HG02678 (cell line): ENCODE measurements at regions not wholly inside any gene's neighbourhood (a gene's known extent, or its start where the extent isn't known, plus 50 kb on each side); places are given as distances from the start of the nearest gene placed in this dataset.

Experiments used
- ATAC-seq: cut with Tn5 transposase; IDR thresholded peaks from one replicate; pipeline ENCODE4 v1.9.1; 2021; ENCODE audit warnings: mild to moderate bottlenecking, moderate library complexity; ENCODE audit not compliant: unreplicated experiment

- no peak for ATAC-seq
Measured at GRCh38 chr10:43982250-43982649, 333.6 kb upstream of the ZNF32 start.

- ATAC-seq: no peak
Measured at GRCh38 chr10:43981696-43982095, 333.0 kb upstream of the ZNF32 start.

- ATAC-seq: no peak
Measured at GRCh38 chr10:43981232-43981631, 332.6 kb upstream of the ZNF32 start.

- no peak for ATAC-seq
Measured at GRCh38 chr10:43980715-43981114, 332.0 kb upstream of the ZNF32 start.

- ATAC-seq: no peak
Measured at GRCh38 chr10:43980313-43980712, 331.6 kb upstream of the ZNF32 start.

GRCh38 chr10:43979551-43979950 lies 330.9 kb upstream of the ZNF32 start:
- no peak for ATAC-seq

GRCh38 chr10:43978936-43979335 lies 330.3 kb upstream of the ZNF32 start:
- ATAC-seq: no peak

- ATAC-seq: no peak
Measured at GRCh38 chr10:43978091-43978490, 329.4 kb upstream of the ZNF32 start.

- ATAC-seq: no peak
Measured at GRCh38 chr10:43976292-43976691, 327.6 kb upstream of the ZNF32 start.

- no peak for ATAC-seq
Measured at GRCh38 chr10:43973801-43974200, 325.1 kb upstream of the ZNF32 start.

- no peak for ATAC-seq
Measured at GRCh38 chr10:43972976-43973647, 324.4 kb upstream of the ZNF32 start.

- ATAC-seq: no peak
Measured at GRCh38 chr10:43971981-43972380, 323.3 kb upstream of the ZNF32 start.

GRCh38 chr10:43971306-43971705 lies 322.6 kb upstream of the ZNF32 start:
- ATAC-seq: no peak

GRCh38 chr10:43970717-43971116 lies 322.0 kb upstream of the ZNF32 start:
- no peak for ATAC-seq

GRCh38 chr10:43970018-43970698 lies 321.5 kb upstream of the ZNF32 start:
- no peak for ATAC-seq

GRCh38 chr10:43969506-43969905 lies 320.8 kb upstream of the ZNF32 start:
- ATAC-seq: no peak

GRCh38 chr10:43968961-43969360 lies 320.3 kb upstream of the ZNF32 start:
- ATAC-seq: no peak

GRCh38 chr10:43968076-43968475 lies 319.4 kb upstream of the ZNF32 start:
- no peak for ATAC-seq

GRCh38 chr10:43966571-43966965 lies 317.9 kb upstream of the ZNF32 start:
- no peak for ATAC-seq

GRCh38 chr10:43965918-43966570 lies 317.4 kb upstream of the ZNF32 start:
- ATAC-seq: no peak

GRCh38 chr10:43965033-43965917 lies 316.6 kb upstream of the ZNF32 start:
- no peak for ATAC-seq
